H9 (cell line): ENCODE measurements at regions not wholly inside any gene's neighbourhood (a gene's known extent, or its start where the extent isn't known, plus 50 kb on each side); places are given as distances from the start of the nearest gene placed in this dataset.

Experiments
- DNase-seq: peaks from one replicate; pipeline ENCODE4 v3.0.0-alpha.2; 2017
- H2AFZ ChIP-seq: one replicate; pipeline ENCODE4 v1.6.1; 2013; ENCODE audit warnings: mild to moderate bottlenecking, low read length, control low read depth, moderate library complexity
- H2AK5ac ChIP-seq: 2 replicates; pipeline ENCODE4 v1.6.1; 2013; ENCODE audit warnings: low read length, control low read depth, mixed read lengths; ENCODE audit not compliant: insufficient read length
- H2BK120ac ChIP-seq: one replicate; pipeline ENCODE4 v1.6.1; 2013; ENCODE audit warnings: low read depth, mild to moderate bottlenecking, low read length, control low read depth, inconsistent platforms; ENCODE audit not compliant: poor library complexity, severe bottlenecking
- H2BK12ac ChIP-seq: 2 replicates; pipeline ENCODE4 v1.6.1; 2013; ENCODE audit warnings: low read length, control low read depth, mixed read lengths, low read depth; ENCODE audit not compliant: insufficient read length
- H2BK15ac ChIP-seq: 2 replicates; pipeline ENCODE4 v1.6.1; 2013; ENCODE audit warnings: low read depth, low read length, control low read depth
- H2BK20ac ChIP-seq: one replicate; pipeline ENCODE4 v1.6.1; 2013; ENCODE audit warnings: low read depth, mild to moderate bottlenecking, low read length, control low read depth, inconsistent platforms; ENCODE audit not compliant: poor library complexity, severe bottlenecking
- H2BK5ac ChIP-seq: 2 replicates; pipeline ENCODE4 v1.6.1; 2013; ENCODE audit warnings: low read length, control low read depth, mixed read lengths; ENCODE audit not compliant: insufficient read length
- H3K14ac ChIP-seq: 2 replicates; pipeline ENCODE4 v1.6.1; 2013; ENCODE audit warnings: low read length, control low read depth; ENCODE audit not compliant: insufficient read depth
- H3K18ac ChIP-seq: 2 replicates; pipeline ENCODE4 v1.6.1; 2013; ENCODE audit warnings: low read depth, mild to moderate bottlenecking, mixed read lengths, low read length, control low read depth; ENCODE audit not compliant: insufficient read length
- H3K23ac ChIP-seq: 2 replicates; pipeline ENCODE4 v1.6.1; 2013; ENCODE audit warnings: low read length, control low read depth, mixed read lengths, low read depth; ENCODE audit not compliant: insufficient read length
- H3K23me2 ChIP-seq: 2 replicates; pipeline ENCODE4 v1.6.1; 2013; ENCODE audit warnings: low read depth, mild to moderate bottlenecking, mixed read lengths, low read length, control low read depth; ENCODE audit not compliant: insufficient read length, poor library complexity, severe bottlenecking
- H3K27ac ChIP-seq: 2 replicates; pipeline ENCODE4 v1.5.1; 2013; ENCODE audit warnings: low read length, control low read depth, mixed read lengths, low read depth; ENCODE audit not compliant: insufficient read length
- H3K27me3 ChIP-seq: 2 replicates; pipeline ENCODE4 v1.6.1; 2013; ENCODE audit warnings: low read length, control low read depth, inconsistent platforms; ENCODE audit not compliant: insufficient read depth
- H3K4ac ChIP-seq: 2 replicates; pipeline ENCODE4 v1.6.1; 2013; ENCODE audit warnings: low read depth, mild to moderate bottlenecking, control low read depth, inconsistent platforms, low read length, moderate library complexity
- H3K4me1 ChIP-seq: 2 replicates; pipeline ENCODE4 v1.6.1; 2013; ENCODE audit warnings: low read length, control low read depth, inconsistent platforms; ENCODE audit not compliant: insufficient read depth
- H3K4me2 ChIP-seq: 2 replicates; pipeline ENCODE4 v1.6.1; 2013; ENCODE audit warnings: low read length, control low read depth, mixed read lengths; ENCODE audit not compliant: insufficient read length, insufficient read depth
- H3K56ac ChIP-seq: 2 replicates; pipeline ENCODE4 v1.6.1; 2013; ENCODE audit warnings: low read depth, mild to moderate bottlenecking, mixed read lengths, low read length, control low read depth; ENCODE audit not compliant: insufficient read length
- H3K79me1 ChIP-seq: 2 replicates; pipeline ENCODE4 v1.6.1; 2013; ENCODE audit warnings: low read depth, mild to moderate bottlenecking, moderate library complexity, low read length, control low read depth, inconsistent platforms; ENCODE audit not compliant: insufficient read depth, poor library complexity, severe bottlenecking
- H3K79me2 ChIP-seq: 2 replicates; pipeline ENCODE4 v1.6.1; 2013; ENCODE audit warnings: low read length, control low read depth, inconsistent platforms; ENCODE audit not compliant: insufficient read depth
- H3K9ac ChIP-seq: 2 replicates; pipeline ENCODE4 v1.6.1; 2013; ENCODE audit warnings: low read length, control low read depth, mixed read lengths; ENCODE audit not compliant: insufficient read length; ENCODE audit errors: extremely low read depth
- H3K9me3 ChIP-seq: one replicate; pipeline ENCODE4 v1.6.1; 2013; ENCODE audit warnings: low read depth, low read length, inconsistent platforms; ENCODE audit not compliant: control insufficient read depth
- H3T11ph ChIP-seq: one replicate; pipeline ENCODE4 v1.6.1; 2013; ENCODE audit warnings: mild to moderate bottlenecking, low read length, control low read depth, inconsistent platforms
- H4K20me1 ChIP-seq: one replicate; pipeline ENCODE4 v1.6.1; 2013; ENCODE audit not compliant: control insufficient read depth, insufficient read length, insufficient read depth
- H4K5ac ChIP-seq: 2 replicates; pipeline ENCODE4 v1.6.1; 2013; ENCODE audit warnings: low read depth, mild to moderate bottlenecking, mixed read lengths, low read length, control low read depth; ENCODE audit not compliant: insufficient read length
- H4K8ac ChIP-seq: replicated peaks from 2 replicates; pipeline ENCODE4 v1.6.1; 2013; ENCODE audit warnings: low read length, control low read depth, mixed read lengths, low read depth; ENCODE audit not compliant: insufficient read length
- H4K91ac ChIP-seq: 2 replicates; pipeline ENCODE4 v1.6.1; 2013; ENCODE audit warnings: low read depth, mild to moderate bottlenecking, moderate library complexity, mixed read lengths, low read length, control low read depth; ENCODE audit not compliant: insufficient read length
- H3K27ac Mint-ChIP-seq, 3 experiments: 2 replicates in 2 of 3; 3 replicates in 1 of 3; pipeline ENCODE4 v1.8.0; 2020 to 2021; ENCODE audit warnings: mixed read lengths in 3 of 3, mild to moderate bottlenecking in 1 of 3, moderate library complexity in 1 of 3
- H3K27me3 Mint-ChIP-seq: 2 replicates; pipeline ENCODE4 v1.8.0; 2021; ENCODE audit warnings: low read depth, mild to moderate bottlenecking, moderate library complexity, mixed read lengths
- H3K36me3 Mint-ChIP-seq, 3 experiments: 2 replicates in 2 of 3; 3 replicates in 1 of 3; pipeline ENCODE4 v1.8.0; 2020 to 2021; ENCODE audit warnings: low read depth in 3 of 3, mixed read lengths in 3 of 3; ENCODE audit not compliant: insufficient read depth in 1 of 3
- H3K4me1 Mint-ChIP-seq, 2 experiments: 2 replicates each; pipeline ENCODE4 v1.8.0; 2020; ENCODE audit warnings: mixed read lengths in 2 of 2
- H3K4me3 Mint-ChIP-seq, 2 experiments: 2 replicates in 1 of 2; 3 replicates in 1 of 2; pipeline ENCODE4 v1.8.0; 2020 to 2021; ENCODE audit warnings: mild to moderate bottlenecking in 2 of 2, mixed read lengths in 2 of 2, moderate library complexity in 1 of 2
- H3K9me3 Mint-ChIP-seq, 2 experiments: 2 replicates in 1 of 2; 3 replicates in 1 of 2; pipeline ENCODE4 v1.8.0; 2020; ENCODE audit warnings: mild to moderate bottlenecking in 2 of 2, mixed read lengths in 2 of 2, moderate library complexity in 1 of 2
- TF ChIP-seq, protein P1 (sequence below): fragments of 200-600 bp; sonication (generic); conservative IDR thresholded peaks from 3 replicates; pipeline ENCODE4 v1.8.0; 2021; ENCODE audit warnings: antibody characterized with exemption, mild to moderate bottlenecking

DNA sequence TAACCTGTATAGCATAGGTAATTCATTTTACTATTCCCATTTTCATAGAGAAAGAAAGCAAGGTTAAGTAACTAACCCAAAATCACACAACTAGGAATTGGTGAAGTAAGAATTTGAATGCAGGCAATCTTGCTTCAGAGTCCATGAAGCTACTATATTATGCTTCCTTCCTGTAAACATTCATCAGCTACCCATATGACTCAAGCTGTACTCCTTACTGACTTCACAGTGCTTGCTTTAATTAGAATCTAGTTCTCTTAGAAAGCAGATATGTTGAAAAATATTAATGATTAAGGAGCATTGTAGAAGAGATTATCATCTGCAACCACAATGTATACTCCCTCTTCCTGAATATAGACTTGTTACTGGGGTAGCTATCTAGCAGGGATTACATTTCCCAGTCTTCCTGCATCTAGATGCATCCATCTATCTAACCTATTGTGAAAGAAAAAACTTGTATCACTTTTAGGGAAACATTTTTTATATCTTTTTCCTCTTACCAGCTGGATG lies 961.6 kb upstream of the CHAC2 start:
- Histone ChIP-seq H4K8ac (no peak overlapping the region), H3K79me2 (no peaks in the 10 kb centered on the region), H3T11ph (no peak overlapping the region), H2BK5ac (no peak overlapping the region), H2BK120ac (no peak overlapping the region), H3K9ac (no peak overlapping the region), H3K14ac (no peak overlapping the region), H4K20me1 (no peaks in the 10 kb centered on the region), H3K4me2 (no peak overlapping the region), H3K27ac (no peak overlapping the region), H3K4ac (no peak overlapping the region), H4K91ac (no peak overlapping the region), H3K18ac (no peak overlapping the region), H3K4me1 (no peaks in the 10 kb centered on the region), H3K56ac (no peak overlapping the region), H2AFZ (no peak overlapping the region), H2BK20ac (no peak overlapping the region), H2AK5ac (no peak overlapping the region), H3K27me3 (no peaks in the 10 kb centered on the region), H3K9me3 (no peaks in the 10 kb centered on the region), H2BK15ac (no peak overlapping the region), H4K5ac (no peak overlapping the region), H3K23me2 (no peaks in the 10 kb centered on the region), H3K79me1 (no peaks in the 10 kb centered on the region), H2BK12ac (no peak overlapping the region), H3K23ac (no peak overlapping the region)
- Mint-ChIP-seq H3K4me1 (peaks cover 0 to 4% of the 10 kb centered on the region in 2 experiments; a peak in 1 of 4 replicates), H3K4me3 (no peak overlapping the region), H3K36me3 (no peaks in the 10 kb centered on the region), H3K9me3 (no peaks in the 10 kb centered on the region), H3K27me3 (no peaks in the 10 kb centered on the region), H3K27ac (no peak overlapping the region)
- TF ChIP-seq, protein P1, sequence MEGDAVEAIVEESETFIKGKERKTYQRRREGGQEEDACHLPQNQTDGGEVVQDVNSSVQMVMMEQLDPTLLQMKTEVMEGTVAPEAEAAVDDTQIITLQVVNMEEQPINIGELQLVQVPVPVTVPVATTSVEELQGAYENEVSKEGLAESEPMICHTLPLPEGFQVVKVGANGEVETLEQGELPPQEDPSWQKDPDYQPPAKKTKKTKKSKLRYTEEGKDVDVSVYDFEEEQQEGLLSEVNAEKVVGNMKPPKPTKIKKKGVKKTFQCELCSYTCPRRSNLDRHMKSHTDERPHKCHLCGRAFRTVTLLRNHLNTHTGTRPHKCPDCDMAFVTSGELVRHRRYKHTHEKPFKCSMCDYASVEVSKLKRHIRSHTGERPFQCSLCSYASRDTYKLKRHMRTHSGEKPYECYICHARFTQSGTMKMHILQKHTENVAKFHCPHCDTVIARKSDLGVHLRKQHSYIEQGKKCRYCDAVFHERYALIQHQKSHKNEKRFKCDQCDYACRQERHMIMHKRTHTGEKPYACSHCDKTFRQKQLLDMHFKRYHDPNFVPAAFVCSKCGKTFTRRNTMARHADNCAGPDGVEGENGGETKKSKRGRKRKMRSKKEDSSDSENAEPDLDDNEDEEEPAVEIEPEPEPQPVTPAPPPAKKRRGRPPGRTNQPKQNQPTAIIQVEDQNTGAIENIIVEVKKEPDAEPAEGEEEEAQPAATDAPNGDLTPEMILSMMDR: no peak
- no peak for DNase-seq
